ENCODE measurements at regions not wholly inside any gene's neighbourhood (a gene's known extent, or its start where the extent isn't known, plus 50 kb on each side); places are given as distances from the start of the nearest gene placed in this dataset.

GRCh38 chr1:191551019-191551418 is 607.2 kb upstream of the RGS18 start:
- no peak for TF ChIP-seq CTCF (IDR thresholded peaks at IDR 0.05; ENCODE audit: poor library complexity, severe bottlenecking)
- H3K4me1 ChIP-seq (ENCODE audit: insufficient read depth, poor library complexity, severe bottlenecking), result no peaks in the 10 kb centered on the region
- H3K9me3 ChIP-seq (ENCODE audit: severe bottlenecking), result no peaks in the 10 kb centered on the region
- no peak for DNase-seq (ENCODE audit: low spot score)
- no peaks in the 10 kb centered on the region for H3K36me3 ChIP-seq (ENCODE audit: low read depth)
- H3K4me3 ChIP-seq (ENCODE audit: severe bottlenecking), result no peak overlapping the region
- no peak overlapping the region for H3K27ac ChIP-seq (ENCODE audit: poor library complexity, severe bottlenecking)
- H3K27me3 ChIP-seq (ENCODE audit: insufficient read depth, poor library complexity, severe bottlenecking), result no peaks in the 10 kb centered on the region
- ATAC-seq (ENCODE audit: low read depth), result no peak

GRCh38 chr1:191558379-191558778 is 599.9 kb upstream of the RGS18 start:
- DNase-seq (ENCODE audit: low spot score) (no peak), ATAC-seq (ENCODE audit: low read depth) (no peak)
- no peak for TF ChIP-seq CTCF (IDR thresholded peaks at IDR 0.05; ENCODE audit: poor library complexity, severe bottlenecking)
- Histone ChIP-seq H3K4me3 (ENCODE audit: severe bottlenecking) (no peak overlapping the region), H3K36me3 (ENCODE audit: low read depth) (no peaks in the 10 kb centered on the region), H3K27me3 (ENCODE audit: insufficient read depth, poor library complexity, severe bottlenecking) (no peaks in the 10 kb centered on the region), H3K4me1 (ENCODE audit: insufficient read depth, poor library complexity, severe bottlenecking) (no peaks in the 10 kb centered on the region), H3K27ac (ENCODE audit: poor library complexity, severe bottlenecking) (no peak overlapping the region), H3K9me3 (ENCODE audit: severe bottlenecking) (no peaks in the 10 kb centered on the region)

GRCh38 chr1:191561276-191561675 is 597.0 kb upstream of the RGS18 start:
- DNase-seq (ENCODE audit: low spot score) (no peak), ATAC-seq (ENCODE audit: low read depth) (no peak)
- H3K27me3 ChIP-seq (ENCODE audit: insufficient read depth, poor library complexity, severe bottlenecking), result no peaks in the 10 kb centered on the region
- H3K36me3 ChIP-seq (ENCODE audit: low read depth), result no peaks in the 10 kb centered on the region
- no peak overlapping the region for H3K27ac ChIP-seq (ENCODE audit: poor library complexity, severe bottlenecking)
- TF ChIP-seq CTCF (IDR thresholded peaks at IDR 0.05; ENCODE audit: poor library complexity, severe bottlenecking), result no peak
- H3K4me3 ChIP-seq (ENCODE audit: severe bottlenecking), result no peak overlapping the region
- no peaks in the 10 kb centered on the region for H3K4me1 ChIP-seq (ENCODE audit: insufficient read depth, poor library complexity, severe bottlenecking)
- no peaks in the 10 kb centered on the region for H3K9me3 ChIP-seq (ENCODE audit: severe bottlenecking)

GRCh38 chr1:191564275-191564674 is 594.0 kb upstream of the RGS18 start:
- Histone ChIP-seq H3K9me3 (ENCODE audit: severe bottlenecking) (no peaks in the 10 kb centered on the region), H3K4me1 (ENCODE audit: insufficient read depth, poor library complexity, severe bottlenecking) (no peaks in the 10 kb centered on the region), H3K27me3 (ENCODE audit: insufficient read depth, poor library complexity, severe bottlenecking) (no peaks in the 10 kb centered on the region), H3K4me3 (ENCODE audit: severe bottlenecking) (no peak overlapping the region), H3K36me3 (ENCODE audit: low read depth) (no peaks in the 10 kb centered on the region), H3K27ac (ENCODE audit: poor library complexity, severe bottlenecking) (no peak overlapping the region)
- TF ChIP-seq CTCF (IDR thresholded peaks at IDR 0.05; ENCODE audit: poor library complexity, severe bottlenecking), result no peak
- ATAC-seq (ENCODE audit: low read depth) (no peak), DNase-seq (ENCODE audit: low spot score) (no peak)

GRCh38 chr1:191572479-191572878 is 585.8 kb upstream of the RGS18 start:
- H3K4me3 ChIP-seq (ENCODE audit: severe bottlenecking), result no peak overlapping the region
- H3K9me3 ChIP-seq (ENCODE audit: severe bottlenecking), result no peaks in the 10 kb centered on the region
- no peak for ATAC-seq (ENCODE audit: low read depth)
- no peak for TF ChIP-seq CTCF (IDR thresholded peaks at IDR 0.05; ENCODE audit: poor library complexity, severe bottlenecking)
- H3K27ac ChIP-seq (ENCODE audit: poor library complexity, severe bottlenecking), result no peak overlapping the region
- no peak for DNase-seq (ENCODE audit: low spot score)
- no peaks in the 10 kb centered on the region for H3K36me3 ChIP-seq (ENCODE audit: low read depth)
- H3K4me1 ChIP-seq (ENCODE audit: insufficient read depth, poor library complexity, severe bottlenecking), result no peaks in the 10 kb centered on the region
- H3K27me3 ChIP-seq (ENCODE audit: insufficient read depth, poor library complexity, severe bottlenecking), result no peaks in the 10 kb centered on the region
